ENCODE measurements at regions not wholly inside any gene's neighbourhood (a gene's known extent, or its start where the extent isn't known, plus 50 kb on each side); places are given as distances from the start of the nearest gene placed in this dataset.
"Not testable (repeated sequence)": the region's sequence is repeated elsewhere in the genome, so short reads cannot be mapped to it uniquely, and the experiment has no call there.

- no peak overlapping the region for H3K4me3 ChIP-seq (ENCODE audit: low read length)
- H3K36me3 ChIP-seq (ENCODE audit: control insufficient read depth, insufficient read depth, low read length): no peaks in the 10 kb centered on the region
- no peak overlapping the region for H3K9ac ChIP-seq (ENCODE audit: low read length)
- H3K27ac ChIP-seq (ENCODE audit: low read depth, low read length): no peak overlapping the region
- no peaks in the 10 kb centered on the region for H3K4me1 ChIP-seq (ENCODE audit: control insufficient read depth, insufficient read depth, low read length)
- no peaks in the 10 kb centered on the region for H3K27me3 ChIP-seq (ENCODE audit: control insufficient read depth, insufficient read depth, low read length)
Measured at GRCh38 chr12:84113666-84114065, 798.9 kb downstream of the SLC6A15 start.

DNA sequence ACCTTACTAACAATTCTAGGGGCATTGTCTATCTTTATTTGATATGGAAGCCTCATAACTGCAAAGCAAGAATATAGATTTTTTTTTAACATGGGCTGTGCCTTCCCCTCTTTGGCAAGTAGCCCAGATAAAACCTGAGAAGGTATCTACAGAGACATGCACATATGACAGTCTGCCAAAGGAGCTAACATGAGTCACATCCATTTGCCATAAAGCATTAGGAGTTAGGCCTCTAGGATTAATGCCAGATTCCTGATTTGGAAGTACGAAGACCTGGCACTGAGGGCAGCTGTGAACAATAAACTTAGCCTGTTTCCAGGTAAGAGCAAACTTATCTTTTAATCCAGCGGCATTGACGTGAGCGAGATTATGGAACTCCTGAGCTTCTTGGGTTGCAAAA, 808.7 kb downstream of the SLC6A15 start:
- not testable (repeated sequence) for H3K27me3 ChIP-seq (ENCODE audit: control insufficient read depth, insufficient read depth, low read length); H3K27ac ChIP-seq (ENCODE audit: low read depth, low read length); H3K4me1 ChIP-seq (ENCODE audit: control insufficient read depth, insufficient read depth, low read length); H3K4me3 ChIP-seq (ENCODE audit: low read length); H3K9ac ChIP-seq (ENCODE audit: low read length); H3K36me3 ChIP-seq (ENCODE audit: control insufficient read depth, insufficient read depth, low read length)

DNA sequence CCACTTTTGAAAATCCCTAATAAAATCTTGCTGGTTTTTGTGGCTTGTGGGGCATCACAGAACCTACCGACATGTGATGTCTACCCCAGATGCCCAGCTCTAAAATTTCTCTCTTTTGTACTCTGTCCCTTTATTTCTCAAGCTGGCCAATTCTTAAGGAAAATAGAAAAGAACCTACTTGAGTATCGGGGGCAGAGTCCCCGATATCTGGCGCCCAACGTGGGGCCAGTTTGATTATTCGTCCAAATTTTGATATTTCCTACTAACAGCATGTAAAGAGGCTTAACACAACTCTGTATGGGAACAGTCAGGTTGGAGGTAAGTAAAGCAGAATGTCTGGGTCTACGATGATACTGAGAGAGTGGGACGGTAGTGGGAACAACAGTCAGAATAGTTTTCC, 810.6 kb downstream of the SLC6A15 start:
- not testable (repeated sequence) for H3K4me3 ChIP-seq (ENCODE audit: low read length); H3K27me3 ChIP-seq (ENCODE audit: control insufficient read depth, insufficient read depth, low read length); H3K9ac ChIP-seq (ENCODE audit: low read length)

GRCh38 chr12:84099591-84099990, 813.0 kb downstream of the SLC6A15 start:
- H3K36me3 ChIP-seq (ENCODE audit: control insufficient read depth, insufficient read depth, low read length); H3K9ac ChIP-seq (ENCODE audit: low read length); H3K4me3 ChIP-seq (ENCODE audit: low read length); H3K27me3 ChIP-seq (ENCODE audit: control insufficient read depth, insufficient read depth, low read length); H3K27ac ChIP-seq (ENCODE audit: low read depth, low read length); H3K4me1 ChIP-seq (ENCODE audit: control insufficient read depth, insufficient read depth, low read length): not testable (repeated sequence)

More for the DNA sequence above, 810.6 kb downstream of the SLC6A15 start:
- not testable (repeated sequence) for H3K36me3 ChIP-seq (ENCODE audit: control insufficient read depth, insufficient read depth, low read length); H3K27ac ChIP-seq (ENCODE audit: low read depth, low read length); H3K4me1 ChIP-seq (ENCODE audit: control insufficient read depth, insufficient read depth, low read length)

DNA sequence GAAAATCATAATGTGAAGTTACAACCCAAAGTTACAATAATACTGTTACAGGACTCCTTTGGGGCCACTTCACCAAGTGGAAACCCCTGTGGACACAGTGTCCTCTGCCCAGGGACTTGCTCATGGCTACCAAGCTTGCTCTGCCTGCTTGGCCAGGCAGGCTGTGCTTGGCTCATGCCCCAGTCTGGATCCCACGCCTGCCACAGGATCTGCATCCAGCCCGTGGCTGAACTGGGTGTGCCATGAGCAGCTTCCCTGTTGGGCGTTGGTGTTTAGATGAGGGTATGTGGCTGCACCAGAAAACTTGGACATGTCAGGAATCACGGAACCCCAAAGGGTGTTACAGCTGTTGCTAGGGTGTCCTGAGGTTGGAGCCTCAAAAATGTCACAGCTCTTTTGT, 820.9 kb downstream of the SLC6A15 start:
- Histone ChIP-seq H3K36me3 (ENCODE audit: control insufficient read depth, insufficient read depth, low read length) (no peaks in the 10 kb centered on the region), H3K9ac (ENCODE audit: low read length) (no peak overlapping the region)

GRCh38 chr12:84089356-84089755, 823.2 kb downstream of the SLC6A15 start:
- Histone ChIP-seq H3K4me1 (ENCODE audit: control insufficient read depth, insufficient read depth, low read length) (no peaks in the 10 kb centered on the region), H3K4me3 (ENCODE audit: low read length) (no peak overlapping the region), H3K36me3 (ENCODE audit: control insufficient read depth, insufficient read depth, low read length) (no peaks in the 10 kb centered on the region), H3K27me3 (ENCODE audit: control insufficient read depth, insufficient read depth, low read length) (no peaks in the 10 kb centered on the region), H3K27ac (ENCODE audit: low read depth, low read length) (no peak overlapping the region), H3K9ac (ENCODE audit: low read length) (no peak overlapping the region)

More for the DNA sequence above, 820.9 kb downstream of the SLC6A15 start:
- H3K27ac ChIP-seq (ENCODE audit: low read depth, low read length): no peak overlapping the region
- H3K4me1 ChIP-seq (ENCODE audit: control insufficient read depth, insufficient read depth, low read length): no peaks in the 10 kb centered on the region
- no peaks in the 10 kb centered on the region for H3K27me3 ChIP-seq (ENCODE audit: control insufficient read depth, insufficient read depth, low read length)
- no peak overlapping the region for H3K4me3 ChIP-seq (ENCODE audit: low read length)

GRCh38 chr12:84085046-84085445, 827.6 kb downstream of the SLC6A15 start:
- Histone ChIP-seq H3K4me3 (ENCODE audit: low read length) (no peak overlapping the region), H3K27me3 (ENCODE audit: control insufficient read depth, insufficient read depth, low read length) (no peaks in the 10 kb centered on the region)

GRCh38 chr12:84079626-84080025, 833.0 kb downstream of the SLC6A15 start:
- no peak overlapping the region for H3K27ac ChIP-seq (ENCODE audit: low read depth, low read length)
- no peaks in the 10 kb centered on the region for H3K27me3 ChIP-seq (ENCODE audit: control insufficient read depth, insufficient read depth, low read length)
- no peak overlapping the region for H3K9ac ChIP-seq (ENCODE audit: low read length)
- no peaks in the 10 kb centered on the region for H3K36me3 ChIP-seq (ENCODE audit: control insufficient read depth, insufficient read depth, low read length)
- H3K4me1 ChIP-seq (ENCODE audit: control insufficient read depth, insufficient read depth, low read length): no peaks in the 10 kb centered on the region
- H3K4me3 ChIP-seq (ENCODE audit: low read length): no peak overlapping the region

More at GRCh38 chr12:84085046-84085445, 827.6 kb downstream of the SLC6A15 start:
- H3K9ac ChIP-seq (ENCODE audit: low read length): no peak overlapping the region
- no peaks in the 10 kb centered on the region for H3K36me3 ChIP-seq (ENCODE audit: control insufficient read depth, insufficient read depth, low read length)
- no peaks in the 10 kb centered on the region for H3K4me1 ChIP-seq (ENCODE audit: control insufficient read depth, insufficient read depth, low read length)
- no peak overlapping the region for H3K27ac ChIP-seq (ENCODE audit: low read depth, low read length)

- Histone ChIP-seq H3K4me3 (ENCODE audit: low read length) (no peak overlapping the region), H3K36me3 (ENCODE audit: control insufficient read depth, insufficient read depth, low read length) (no peaks in the 10 kb centered on the region), H3K4me1 (ENCODE audit: control insufficient read depth, insufficient read depth, low read length) (no peaks in the 10 kb centered on the region), H3K9ac (ENCODE audit: low read length) (no peak overlapping the region), H3K27me3 (ENCODE audit: control insufficient read depth, insufficient read depth, low read length) (no peaks in the 10 kb centered on the region), H3K27ac (ENCODE audit: low read depth, low read length) (no peak overlapping the region)
Measured at GRCh38 chr12:84077679-84078078, 834.9 kb downstream of the SLC6A15 start.

GRCh38 chr12:84075991-84076390, 836.6 kb downstream of the SLC6A15 start:
- H3K27me3 ChIP-seq (ENCODE audit: control insufficient read depth, insufficient read depth, low read length): no peaks in the 10 kb centered on the region
- H3K9ac ChIP-seq (ENCODE audit: low read length): no peak overlapping the region
- no peak overlapping the region for H3K4me3 ChIP-seq (ENCODE audit: low read length)
- no peaks in the 10 kb centered on the region for H3K4me1 ChIP-seq (ENCODE audit: control insufficient read depth, insufficient read depth, low read length)
- no peaks in the 10 kb centered on the region for H3K36me3 ChIP-seq (ENCODE audit: control insufficient read depth, insufficient read depth, low read length)
- H3K27ac ChIP-seq (ENCODE audit: low read depth, low read length): no peak overlapping the region

DNA sequence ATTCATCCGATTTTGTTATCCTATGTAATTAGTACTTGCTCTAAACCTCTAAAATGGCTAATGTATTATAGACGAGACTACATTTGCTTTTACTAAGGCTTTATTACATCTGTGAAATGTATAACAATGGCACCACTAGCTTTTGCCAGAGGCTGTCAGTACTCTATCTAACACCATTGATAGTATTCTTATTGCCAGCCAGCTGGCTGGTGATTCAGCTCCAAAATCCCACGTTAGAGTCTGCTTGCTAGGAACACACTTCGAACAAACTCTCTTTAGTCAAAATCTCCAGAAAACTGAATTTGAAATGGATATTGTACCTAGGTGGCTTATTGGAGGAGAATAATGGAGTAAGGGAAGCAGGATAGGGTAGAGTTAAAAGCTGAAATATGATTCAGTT, 839.2 kb downstream of the SLC6A15 start:
- Histone ChIP-seq H3K9ac (ENCODE audit: low read length) (no peak overlapping the region), H3K4me3 (ENCODE audit: low read length) (no peak overlapping the region), H3K27ac (ENCODE audit: low read depth, low read length) (no peak overlapping the region), H3K4me1 (ENCODE audit: control insufficient read depth, insufficient read depth, low read length) (no peaks in the 10 kb centered on the region), H3K36me3 (ENCODE audit: control insufficient read depth, insufficient read depth, low read length) (no peaks in the 10 kb centered on the region), H3K27me3 (ENCODE audit: control insufficient read depth, insufficient read depth, low read length) (no peaks in the 10 kb centered on the region)

DNA sequence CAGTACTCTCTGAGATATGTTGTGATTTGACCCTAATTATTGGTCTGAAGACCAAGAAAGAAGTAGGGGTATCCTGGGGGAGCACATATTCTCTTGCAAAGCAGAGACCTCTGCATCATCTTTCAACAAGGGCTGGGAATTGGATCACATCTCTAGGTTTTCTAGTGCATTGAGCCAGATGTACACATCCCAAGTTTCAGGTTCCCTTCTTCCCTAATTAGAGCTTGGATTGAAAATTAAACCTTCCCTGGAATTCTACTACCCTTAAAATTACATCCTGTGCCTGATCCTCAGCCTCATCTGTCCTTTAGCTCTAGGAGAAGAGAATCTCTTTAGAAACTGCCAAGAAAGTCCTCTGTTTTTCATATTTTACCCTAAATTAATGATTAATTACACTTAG, 839.6 kb downstream of the SLC6A15 start:
- Histone ChIP-seq H3K27me3 (ENCODE audit: control insufficient read depth, insufficient read depth, low read length) (no peaks in the 10 kb centered on the region), H3K27ac (ENCODE audit: low read depth, low read length) (no peak overlapping the region), H3K4me3 (ENCODE audit: low read length) (no peak overlapping the region), H3K4me1 (ENCODE audit: control insufficient read depth, insufficient read depth, low read length) (no peaks in the 10 kb centered on the region), H3K9ac (ENCODE audit: low read length) (no peak overlapping the region), H3K36me3 (ENCODE audit: control insufficient read depth, insufficient read depth, low read length) (no peaks in the 10 kb centered on the region)

GRCh38 chr12:84070292-84070691, 842.3 kb downstream of the SLC6A15 start:
- Histone ChIP-seq H3K4me1 (ENCODE audit: control insufficient read depth, insufficient read depth, low read length) (no peaks in the 10 kb centered on the region), H3K4me3 (ENCODE audit: low read length) (no peak overlapping the region), H3K9ac (ENCODE audit: low read length) (no peak overlapping the region), H3K27me3 (ENCODE audit: control insufficient read depth, insufficient read depth, low read length) (no peaks in the 10 kb centered on the region), H3K36me3 (ENCODE audit: control insufficient read depth, insufficient read depth, low read length) (no peaks in the 10 kb centered on the region), H3K27ac (ENCODE audit: low read depth, low read length) (no peak overlapping the region)

All from rectal smooth muscle tissue (tissue), 1 donor.